ENCODE measurements at regions not wholly inside any gene's neighbourhood (a gene's known extent, or its start where the extent isn't known, plus 50 kb on each side); places are given as distances from the start of the nearest gene placed in this dataset.

DNA sequence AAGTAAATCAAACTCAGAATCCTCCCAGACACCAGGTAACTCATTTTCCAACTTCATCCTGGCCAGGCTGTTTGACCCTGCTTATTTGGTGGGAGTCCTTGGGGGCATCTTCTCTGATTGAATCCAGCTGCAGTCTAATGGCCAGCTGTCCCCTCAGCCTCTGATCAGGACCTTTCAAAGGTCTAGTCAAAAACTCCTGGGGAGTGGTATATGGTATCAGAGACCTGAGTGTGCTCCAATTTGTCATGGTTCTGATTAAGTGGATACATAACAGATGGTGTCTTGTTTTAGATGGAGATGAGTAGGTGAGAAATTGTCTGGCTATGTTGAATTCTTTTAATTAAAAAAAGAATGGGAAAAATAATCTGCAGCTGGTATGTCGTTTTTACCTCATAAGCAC is 842.6 kb upstream of the ACVR2A start:
- Histone ChIP-seq H3K9me3 (ENCODE audit: control insufficient read depth in 1 of 2, insufficient read depth in 1 of 2, low read depth in 1 of 2, low read length in 2 of 2) (no peaks in the 10 kb centered on the region), H3K4me1 (ENCODE audit: control insufficient read depth in 1 of 2, insufficient read depth in 2 of 2, low read length in 2 of 2) (no peaks in the 10 kb centered on the region), H3K27ac (ENCODE audit: low read depth, low read length) (no peak overlapping the region), H3K36me3 (ENCODE audit: control insufficient read depth in 1 of 2, insufficient read depth in 2 of 2, low read length in 2 of 2) (no peaks in the 10 kb centered on the region), H3K4me3 (replicated peaks in 1 of 2; ENCODE audit: low read depth in 1 of 2, low read length in 2 of 2) (no peak overlapping the region), H2AFZ (ENCODE audit: low read depth, low read length, poor library complexity, severe bottlenecking) (no peak overlapping the region), H3K4me2 (ENCODE audit: low read length) (no peak overlapping the region), H3K9me2 (ENCODE audit: insufficient read depth) (no peaks in the 10 kb centered on the region), H3K9ac (ENCODE audit: low read length) (no peak overlapping the region), H4K20me1 (ENCODE audit: insufficient read depth) (no peaks in the 10 kb centered on the region), H3K27me3 (ENCODE audit: insufficient read depth, low read length) (no peaks in the 10 kb centered on the region), H3K79me2 (ENCODE audit: insufficient read depth, low read length) (no peaks in the 10 kb centered on the region)
- DNase-seq (ENCODE audit: low read depth, low spot score) (no peak), ATAC-seq (no peak)
- intact Hi-C loops (cut with micrococcal nuclease): no loop called here
- ChIA-PET POLR2A (no interaction called here), CTCF (no interaction called here), RAD21 (ENCODE audit: low non-redundant PET in 1 of 2, low total read pairs in 2 of 2, uncharacterized antibody in 2 of 2, unreplicated experiment in 2 of 2) (no interaction called here)
- TF ChIP-seq CBX3 (IDR thresholded peaks at IDR 0.05; ENCODE audit: low read depth) (no peak), FOSL1 (IDR thresholded peaks at IDR 0.05; ENCODE audit: low read depth) (no peak), POLR2AphosphoS5 (IDR thresholded peaks at IDR 0.05; ENCODE audit: low read depth, low read length) (no peak), EZH2phosphoT487 (IDR thresholded peaks at IDR 0.05; ENCODE audit: borderline replicate concordance) (no peak), SIN3A (IDR thresholded peaks at IDR 0.05; ENCODE audit: low read depth) (no peak), TCF7L2 (IDR thresholded peaks at IDR 0.05; ENCODE audit: borderline replicate concordance, extremely low read depth, insufficient read depth, insufficient read length) (no peak), RAD21 (IDR thresholded peaks at IDR 0.05; ENCODE audit: low read depth) (no peak), ZFX (IDR thresholded peaks at IDR 0.05) (no peak), EZH2 (IDR thresholded peaks at IDR 0.05) (no peak), ELF1 (IDR thresholded peaks at IDR 0.05; ENCODE audit: borderline replicate concordance, low read depth) (no peak), ZNF274 (IDR thresholded peaks at IDR 0.05; ENCODE audit: low read depth, low read length) (no peak), YY1 (IDR thresholded peaks at IDR 0.05; ENCODE audit: extremely low read depth, insufficient replicate concordance, low read depth, low read length) (no peak), SRF (IDR thresholded peaks at IDR 0.05; ENCODE audit: low read depth) (no peak), EGR1 (IDR thresholded peaks at IDR 0.05; ENCODE audit: low read depth) (no peak), SP1 (IDR thresholded peaks at IDR 0.05; ENCODE audit: low read depth) (no peak), CEBPB (IDR thresholded peaks at IDR 0.05; ENCODE audit: low read depth) (no peak), JUND (IDR thresholded peaks at IDR 0.05) (no peak)
- TF ChIP-seq, protein P1, sequence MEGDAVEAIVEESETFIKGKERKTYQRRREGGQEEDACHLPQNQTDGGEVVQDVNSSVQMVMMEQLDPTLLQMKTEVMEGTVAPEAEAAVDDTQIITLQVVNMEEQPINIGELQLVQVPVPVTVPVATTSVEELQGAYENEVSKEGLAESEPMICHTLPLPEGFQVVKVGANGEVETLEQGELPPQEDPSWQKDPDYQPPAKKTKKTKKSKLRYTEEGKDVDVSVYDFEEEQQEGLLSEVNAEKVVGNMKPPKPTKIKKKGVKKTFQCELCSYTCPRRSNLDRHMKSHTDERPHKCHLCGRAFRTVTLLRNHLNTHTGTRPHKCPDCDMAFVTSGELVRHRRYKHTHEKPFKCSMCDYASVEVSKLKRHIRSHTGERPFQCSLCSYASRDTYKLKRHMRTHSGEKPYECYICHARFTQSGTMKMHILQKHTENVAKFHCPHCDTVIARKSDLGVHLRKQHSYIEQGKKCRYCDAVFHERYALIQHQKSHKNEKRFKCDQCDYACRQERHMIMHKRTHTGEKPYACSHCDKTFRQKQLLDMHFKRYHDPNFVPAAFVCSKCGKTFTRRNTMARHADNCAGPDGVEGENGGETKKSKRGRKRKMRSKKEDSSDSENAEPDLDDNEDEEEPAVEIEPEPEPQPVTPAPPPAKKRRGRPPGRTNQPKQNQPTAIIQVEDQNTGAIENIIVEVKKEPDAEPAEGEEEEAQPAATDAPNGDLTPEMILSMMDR (IDR thresholded peaks at IDR 0.05 in 2 of 3, conservative IDR thresholded peaks at IDR 0.05 in 1 of 3; ENCODE audit: borderline replicate concordance in 1 of 3, insufficient read depth in 1 of 3, low read depth in 2 of 3, low read length in 2 of 3): no peak
- TF ChIP-seq, protein P2, sequence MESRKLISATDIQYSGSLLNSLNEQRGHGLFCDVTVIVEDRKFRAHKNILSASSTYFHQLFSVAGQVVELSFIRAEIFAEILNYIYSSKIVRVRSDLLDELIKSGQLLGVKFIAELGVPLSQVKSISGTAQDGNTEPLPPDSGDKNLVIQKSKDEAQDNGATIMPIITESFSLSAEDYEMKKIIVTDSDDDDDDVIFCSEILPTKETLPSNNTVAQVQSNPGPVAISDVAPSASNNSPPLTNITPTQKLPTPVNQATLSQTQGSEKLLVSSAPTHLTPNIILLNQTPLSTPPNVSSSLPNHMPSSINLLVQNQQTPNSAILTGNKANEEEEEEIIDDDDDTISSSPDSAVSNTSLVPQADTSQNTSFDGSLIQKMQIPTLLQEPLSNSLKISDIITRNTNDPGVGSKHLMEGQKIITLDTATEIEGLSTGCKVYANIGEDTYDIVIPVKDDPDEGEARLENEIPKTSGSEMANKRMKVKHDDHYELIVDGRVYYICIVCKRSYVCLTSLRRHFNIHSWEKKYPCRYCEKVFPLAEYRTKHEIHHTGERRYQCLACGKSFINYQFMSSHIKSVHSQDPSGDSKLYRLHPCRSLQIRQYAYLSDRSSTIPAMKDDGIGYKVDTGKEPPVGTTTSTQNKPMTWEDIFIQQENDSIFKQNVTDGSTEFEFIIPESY (IDR thresholded peaks at IDR 0.05; ENCODE audit: extremely low read depth, insufficient replicate concordance, low read length): no peak
- TF ChIP-seq, protein P3, sequence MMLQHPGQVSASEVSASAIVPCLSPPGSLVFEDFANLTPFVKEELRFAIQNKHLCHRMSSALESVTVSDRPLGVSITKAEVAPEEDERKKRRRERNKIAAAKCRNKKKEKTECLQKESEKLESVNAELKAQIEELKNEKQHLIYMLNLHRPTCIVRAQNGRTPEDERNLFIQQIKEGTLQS (IDR thresholded peaks at IDR 0.05): no peak
- BruUV-seq (replicated peaks): no TSS peak
